ENCODE measurements at regions not wholly inside any gene's neighbourhood (a gene's known extent, or its start where the extent isn't known, plus 50 kb on each side); places are given as distances from the start of the nearest gene placed in this dataset.
"Not testable (repeated sequence)": the region's sequence is repeated elsewhere in the genome, so short reads cannot be mapped to it uniquely, and the experiment has no call there.

- DNase-seq (ENCODE audit: low read depth, low spot score), result no peak
These were observed 685.4 kb downstream of the PLA2G4A start for GRCh38 chr1:187514110-187514509.

- no peak for DNase-seq (ENCODE audit: low read depth, low spot score)
These were observed 688.1 kb downstream of the PLA2G4A start for GRCh38 chr1:187516874-187517273.

GRCh38 chr1:187517546-187517945, 688.8 kb downstream of the PLA2G4A start:
- no peak for DNase-seq (ENCODE audit: low read depth, low spot score)

- DNase-seq (ENCODE audit: low read depth, low spot score), result no peak
These were observed 698.6 kb downstream of the PLA2G4A start for GRCh38 chr1:187527346-187527745.

- DNase-seq (ENCODE audit: low read depth, low spot score), result no peak
These were observed 709.2 kb downstream of the PLA2G4A start for GRCh38 chr1:187537936-187538335.

- no peak for DNase-seq (ENCODE audit: low read depth, low spot score)
These were observed 720.8 kb downstream of the PLA2G4A start for GRCh38 chr1:187549540-187549939.

GRCh38 chr1:187551061-187551460, 722.3 kb downstream of the PLA2G4A start:
- DNase-seq (ENCODE audit: low read depth, low spot score), result no peak

GRCh38 chr1:187563191-187563590, 734.4 kb downstream of the PLA2G4A start:
- DNase-seq (ENCODE audit: low read depth, low spot score), result no peak

GRCh38 chr1:187566354-187566753, 737.6 kb downstream of the PLA2G4A start:
- DNase-seq (ENCODE audit: low read depth, low spot score), result no peak

- DNase-seq (ENCODE audit: low read depth, low spot score), result no peak
These were observed 739.3 kb downstream of the PLA2G4A start for GRCh38 chr1:187568067-187568466.

GRCh38 chr1:187570166-187570565, 741.4 kb downstream of the PLA2G4A start:
- DNase-seq (ENCODE audit: low read depth, low spot score), result no peak

GRCh38 chr1:187577610-187578009, 748.9 kb downstream of the PLA2G4A start:
- DNase-seq (ENCODE audit: low read depth, low spot score), result no peak

GRCh38 chr1:187588917-187589316, 760.2 kb downstream of the PLA2G4A start:
- no peak for DNase-seq (ENCODE audit: low read depth, low spot score)

GRCh38 chr1:187605736-187606135, 777.0 kb downstream of the PLA2G4A start:
- no peak for DNase-seq (ENCODE audit: low read depth, low spot score)

GRCh38 chr1:187615853-187616735, 787.3 kb downstream of the PLA2G4A start:
- not testable (repeated sequence) for DNase-seq (ENCODE audit: low read depth, low spot score)

GRCh38 chr1:187616830-187617229, 788.1 kb downstream of the PLA2G4A start:
- DNase-seq (ENCODE audit: low read depth, low spot score), result not testable (repeated sequence)

GRCh38 chr1:187617776-187618175, 789.0 kb downstream of the PLA2G4A start:
- DNase-seq (ENCODE audit: low read depth, low spot score), result no peak

GRCh38 chr1:187619175-187619574, 790.4 kb downstream of the PLA2G4A start:
- no peak for DNase-seq (ENCODE audit: low read depth, low spot score)

GRCh38 chr1:187621951-187622350, 793.2 kb downstream of the PLA2G4A start:
- no peak for DNase-seq (ENCODE audit: low read depth, low spot score)

- no peak for DNase-seq (ENCODE audit: low read depth, low spot score)
These were observed 793.8 kb downstream of the PLA2G4A start for GRCh38 chr1:187622545-187622944.

- peak; percentile 59 for DNase-seq (ENCODE audit: low read depth, low spot score)
These were observed 796.2 kb downstream of the PLA2G4A start for GRCh38 chr1:187624812-187625545.

GRCh38 chr1:187626056-187626455, 797.3 kb downstream of the PLA2G4A start:
- no peak for DNase-seq (ENCODE audit: low read depth, low spot score)

GRCh38 chr1:187627516-187627915, 798.8 kb downstream of the PLA2G4A start:
- DNase-seq (ENCODE audit: low read depth, low spot score), result no peak
